ENCODE measurements at regions not wholly inside any gene's neighbourhood (a gene's known extent, or its start where the extent isn't known, plus 50 kb on each side); places are given as distances from the start of the nearest gene placed in this dataset.
A peak's percentile ranks its signal among the peaks of the same experiment; 100 is the strongest.

DNA sequence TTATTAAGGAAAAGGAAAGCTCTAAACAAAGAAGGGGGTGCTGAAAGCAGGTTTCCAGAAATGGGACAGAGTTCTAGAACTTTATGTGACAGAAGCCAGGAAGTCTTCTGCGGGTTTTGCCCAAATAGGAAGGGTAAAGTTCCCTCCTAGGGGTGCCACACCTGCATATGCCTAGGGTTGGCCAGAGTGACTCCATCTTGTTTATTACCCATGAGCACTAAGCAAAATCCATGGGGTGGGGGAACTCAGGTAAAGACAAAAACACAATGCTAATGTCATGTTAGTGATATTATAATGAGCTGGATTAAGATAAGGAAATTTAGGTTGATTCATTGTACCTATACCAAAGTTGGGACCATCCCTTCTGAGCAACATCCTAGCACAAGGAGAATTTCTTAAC, 1132.7 kb downstream of the KCNT2 start:
- Mint-ChIP-seq H3K4me1 (ENCODE audit: low read depth) (no peaks in the 10 kb centered on the region), H3K36me3 (ENCODE audit: low read depth) (peaks cover 5% of the 10 kb centered on the region; the same call in 1 of the 2 replicates), H3K4me3 (no peak overlapping the region), H3K27ac (no peak overlapping the region), H3K9me3 (no peaks in the 10 kb centered on the region), H3K27me3 (ENCODE audit: insufficient read depth) (no peaks in the 10 kb centered on the region; the same call in 1 of the 2 replicates)
- TF ChIP-seq, protein P1, sequence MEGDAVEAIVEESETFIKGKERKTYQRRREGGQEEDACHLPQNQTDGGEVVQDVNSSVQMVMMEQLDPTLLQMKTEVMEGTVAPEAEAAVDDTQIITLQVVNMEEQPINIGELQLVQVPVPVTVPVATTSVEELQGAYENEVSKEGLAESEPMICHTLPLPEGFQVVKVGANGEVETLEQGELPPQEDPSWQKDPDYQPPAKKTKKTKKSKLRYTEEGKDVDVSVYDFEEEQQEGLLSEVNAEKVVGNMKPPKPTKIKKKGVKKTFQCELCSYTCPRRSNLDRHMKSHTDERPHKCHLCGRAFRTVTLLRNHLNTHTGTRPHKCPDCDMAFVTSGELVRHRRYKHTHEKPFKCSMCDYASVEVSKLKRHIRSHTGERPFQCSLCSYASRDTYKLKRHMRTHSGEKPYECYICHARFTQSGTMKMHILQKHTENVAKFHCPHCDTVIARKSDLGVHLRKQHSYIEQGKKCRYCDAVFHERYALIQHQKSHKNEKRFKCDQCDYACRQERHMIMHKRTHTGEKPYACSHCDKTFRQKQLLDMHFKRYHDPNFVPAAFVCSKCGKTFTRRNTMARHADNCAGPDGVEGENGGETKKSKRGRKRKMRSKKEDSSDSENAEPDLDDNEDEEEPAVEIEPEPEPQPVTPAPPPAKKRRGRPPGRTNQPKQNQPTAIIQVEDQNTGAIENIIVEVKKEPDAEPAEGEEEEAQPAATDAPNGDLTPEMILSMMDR (IDR thresholded peaks at IDR 0.05): no peak
- no peak for DNase-seq

DNA sequence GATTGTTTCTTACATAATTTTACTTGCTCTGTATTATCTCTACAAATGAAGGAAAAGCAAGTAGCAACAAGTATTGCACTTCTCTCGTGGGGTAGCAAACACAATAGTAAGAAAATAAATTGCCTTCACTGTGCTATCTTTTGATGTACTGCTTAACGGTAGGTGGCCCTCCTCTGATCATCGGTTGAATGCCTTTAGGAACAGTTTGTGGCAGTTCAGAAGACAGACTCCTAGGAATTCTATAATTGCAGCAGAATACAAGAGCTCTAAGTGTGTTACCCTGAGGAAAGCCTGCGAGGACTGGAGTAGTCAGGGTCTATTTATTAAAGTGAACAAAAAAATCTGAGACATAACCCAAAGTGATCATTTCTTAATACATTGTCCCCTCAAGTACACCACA, 1135.9 kb downstream of the KCNT2 start:
- TF ChIP-seq, protein P1 (IDR thresholded peaks at IDR 0.05): no peak
- Mint-ChIP-seq H3K4me3 (no peak overlapping the region), H3K27me3 (ENCODE audit: insufficient read depth) (no peaks in the 10 kb centered on the region; the same call in 1 of the 2 replicates), H3K9me3 (no peaks in the 10 kb centered on the region), H3K27ac (no peak overlapping the region), H3K36me3 (ENCODE audit: low read depth) (peaks cover 5% of the 10 kb centered on the region; the same call in 1 of the 2 replicates), H3K4me1 (ENCODE audit: low read depth) (no peaks in the 10 kb centered on the region)
- DNase-seq: no peak

DNA sequence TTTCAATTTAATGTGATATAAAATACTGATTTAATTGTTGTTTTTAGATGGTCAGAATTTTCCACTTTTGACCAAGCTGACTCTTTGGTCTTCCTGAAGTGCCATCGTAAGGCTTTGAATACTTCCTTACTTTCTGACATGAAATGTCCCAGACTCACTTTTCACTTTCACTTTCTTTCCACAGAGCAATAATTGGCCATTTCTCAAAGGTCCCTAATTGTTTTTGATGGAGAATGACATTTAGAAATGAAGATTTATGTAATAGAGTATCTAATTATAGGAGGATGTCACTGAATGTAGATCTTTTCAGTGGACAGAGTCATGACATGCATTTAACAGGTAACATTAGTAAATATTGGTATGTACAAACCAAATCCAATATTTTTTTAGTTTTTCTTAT, 1141.6 kb downstream of the KCNT2 start:
- peaks cover 10% of the 10 kb centered on the region for H3K4me1 Mint-ChIP-seq (ENCODE audit: low read depth)
- H3K4me3 Mint-ChIP-seq: no peak overlapping the region
- H3K27ac Mint-ChIP-seq: no peak overlapping the region
- no peak for DNase-seq
- H3K36me3 Mint-ChIP-seq (ENCODE audit: low read depth): no peaks in the 10 kb centered on the region
- no peaks in the 10 kb centered on the region for H3K27me3 Mint-ChIP-seq (ENCODE audit: insufficient read depth)
- TF ChIP-seq, protein P1 (IDR thresholded peaks at IDR 0.05): no peak
- H3K9me3 Mint-ChIP-seq: peaks cover 6% of the 10 kb centered on the region; the same call in 1 of the 2 replicates

DNA sequence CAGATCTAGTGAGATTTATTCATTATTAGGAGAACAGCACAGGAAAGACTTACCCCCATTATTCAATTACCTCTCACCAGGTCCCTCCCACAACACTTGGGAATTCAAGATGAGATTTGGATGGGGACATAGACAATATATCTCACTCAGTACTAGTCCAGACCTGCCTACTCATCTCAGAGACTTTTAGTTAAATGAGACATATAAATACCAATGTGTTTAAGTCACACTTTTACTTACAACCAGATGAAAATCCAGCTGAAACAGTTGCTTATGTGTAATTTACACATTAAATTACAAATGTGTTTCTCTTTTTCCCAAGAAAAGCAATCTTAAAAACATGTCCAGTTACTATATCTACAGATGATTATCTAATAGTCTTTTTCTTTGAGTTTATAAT, 1145.6 kb downstream of the KCNT2 start:
- TF ChIP-seq, protein P1 (IDR thresholded peaks at IDR 0.05): no peak
- Mint-ChIP-seq H3K4me3 (no peak overlapping the region), H3K36me3 (ENCODE audit: low read depth) (no peaks in the 10 kb centered on the region), H3K9me3 (peaks cover 6% of the 10 kb centered on the region; the same call in 1 of the 2 replicates), H3K4me1 (ENCODE audit: low read depth) (peaks cover 10% of the 10 kb centered on the region), H3K27ac (no peak overlapping the region; the same call in 1 of the 2 replicates), H3K27me3 (ENCODE audit: insufficient read depth) (no peaks in the 10 kb centered on the region)
- DNase-seq: peak; percentile 26

DNA sequence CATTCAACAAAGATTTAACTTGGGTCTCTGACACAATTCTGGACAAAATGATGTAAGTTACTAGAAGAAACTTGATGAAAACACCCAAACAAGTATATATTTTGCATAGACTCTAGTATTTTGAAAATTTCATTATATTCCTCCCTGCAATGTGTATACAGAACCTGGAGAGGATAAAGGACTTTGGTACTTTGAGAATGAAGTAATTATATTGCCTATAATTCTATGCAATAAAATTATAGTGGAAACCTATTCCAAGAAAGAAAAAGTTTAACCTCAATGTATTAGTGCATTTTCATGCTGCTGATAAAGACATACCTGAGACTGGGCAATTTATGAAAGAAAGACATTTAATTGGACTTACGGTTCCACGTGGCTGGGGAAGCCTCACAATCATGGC, 1146.1 kb downstream of the KCNT2 start:
- TF ChIP-seq, protein P1 (IDR thresholded peaks at IDR 0.05): no peak
- no peak overlapping the region; the same call in 1 of the 2 replicates for H3K27ac Mint-ChIP-seq

DNA sequence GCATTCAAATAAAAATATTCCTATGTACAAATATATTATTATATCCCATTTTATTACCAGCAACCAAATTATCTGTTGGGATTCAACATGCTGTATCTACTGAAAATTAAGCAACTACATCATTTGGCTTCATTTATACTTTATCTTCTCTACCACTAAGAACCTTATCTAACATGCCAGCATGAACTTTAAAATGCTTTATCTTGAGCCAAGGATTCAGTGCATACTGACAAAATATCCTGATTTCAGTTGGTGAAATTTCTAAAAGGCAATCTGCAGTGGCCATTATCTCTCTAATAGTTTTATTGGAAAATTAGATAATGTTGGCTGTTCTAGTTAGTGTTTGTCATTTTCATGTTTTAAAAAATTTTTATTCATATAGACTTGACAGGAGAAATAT, 1149.9 kb downstream of the KCNT2 start:
- peaks cover 10% of the 10 kb centered on the region for H3K4me1 Mint-ChIP-seq (ENCODE audit: low read depth)
- no peaks in the 10 kb centered on the region for H3K36me3 Mint-ChIP-seq (ENCODE audit: low read depth)
- no peak for DNase-seq
- TF ChIP-seq, protein P1 (IDR thresholded peaks at IDR 0.05): no peak
- H3K9me3 Mint-ChIP-seq: peaks cover 6% of the 10 kb centered on the region; the same call in 1 of the 2 replicates
- H3K27ac Mint-ChIP-seq: no peak overlapping the region
- no peak overlapping the region for H3K4me3 Mint-ChIP-seq
- no peaks in the 10 kb centered on the region for H3K27me3 Mint-ChIP-seq (ENCODE audit: insufficient read depth)

More for the DNA sequence above, 1146.1 kb downstream of the KCNT2 start:
- DNase-seq: no peak
- no peaks in the 10 kb centered on the region for H3K36me3 Mint-ChIP-seq (ENCODE audit: low read depth)
- no peaks in the 10 kb centered on the region for H3K27me3 Mint-ChIP-seq (ENCODE audit: insufficient read depth)
- H3K4me1 Mint-ChIP-seq (ENCODE audit: low read depth): peaks cover 10% of the 10 kb centered on the region
- H3K9me3 Mint-ChIP-seq: peaks cover 6% of the 10 kb centered on the region; the same call in 1 of the 2 replicates
- no peak overlapping the region for H3K4me3 Mint-ChIP-seq
